DND-41 (cell line): ENCODE measurements at regions not wholly inside any gene's neighbourhood (a gene's known extent, or its start where the extent isn't known, plus 50 kb on each side); places are given as distances from the start of the nearest gene placed in this dataset.

Experiments
- ATAC-seq: fragments of 200-7000 bp; cut with Tn5 transposase; 3 replicates; pipeline ENCODE4 v1.9.1; 2021; ENCODE audit warnings: low read depth; ENCODE audit not compliant: insufficient read depth
- DNase-seq: peaks from one replicate; pipeline ENCODE4 v3.0.0-alpha.2; 2020
- H2AFZ ChIP-seq: 2 replicates; pipeline ENCODE4 v1.6.0; 2012; ENCODE audit warnings: low read depth, low read length
- H3K27ac ChIP-seq: 2 replicates; pipeline ENCODE4 v1.5.1; 2012; ENCODE audit warnings: low read length, inconsistent platforms
- H3K27me3 ChIP-seq: fragments of 200-600 bp; sonication (generic); 2 replicates; pipeline ENCODE4 v1.6.0; 2012; ENCODE audit warnings: low read length, mild to moderate bottlenecking, inconsistent platforms; ENCODE audit not compliant: insufficient read depth, poor library complexity
- H3K36me3 ChIP-seq: 2 replicates; pipeline ENCODE4 v1.5.1; 2012; ENCODE audit warnings: low read length, inconsistent platforms; ENCODE audit not compliant: insufficient read depth
- H3K4me1 ChIP-seq: 2 replicates; pipeline ENCODE4 v1.5.1; 2012; ENCODE audit warnings: mild to moderate bottlenecking, low read length; ENCODE audit not compliant: insufficient read depth
- H3K4me2 ChIP-seq: 2 replicates; pipeline ENCODE4 v1.6.0; 2012; ENCODE audit warnings: mild to moderate bottlenecking, moderate library complexity, low read length, inconsistent platforms; ENCODE audit not compliant: insufficient read depth
- H3K4me3 ChIP-seq, 2 experiments: fragments of 200-600 bp in 1 of 2; shearing (Covaris generic) in 1 of 2; 2 replicates each; pipeline ENCODE4 v1.5.1; 2012 to 2016; ENCODE audit warnings: inconsistent platforms in 2 of 2, low read length in 2 of 2, mild to moderate bottlenecking in 2 of 2, low read depth in 1 of 2, moderate library complexity in 1 of 2
- H3K79me2 ChIP-seq: 2 replicates; pipeline ENCODE4 v1.6.0; 2012; ENCODE audit warnings: low read length, inconsistent platforms; ENCODE audit not compliant: insufficient read depth
- H3K9ac ChIP-seq: 2 replicates; pipeline ENCODE4 v1.6.0; 2012; ENCODE audit warnings: low read depth, mild to moderate bottlenecking, inconsistent platforms, low read length, moderate library complexity
- H3K9me3 ChIP-seq: 2 replicates; pipeline ENCODE4 v1.5.1; 2012; ENCODE audit warnings: low read length, moderate library complexity, mild to moderate bottlenecking, inconsistent platforms; ENCODE audit not compliant: insufficient read depth, severe bottlenecking
- H4K20me1 ChIP-seq: 2 replicates; pipeline ENCODE4 v1.6.0; 2012; ENCODE audit warnings: low read length; ENCODE audit not compliant: insufficient read depth
- CTCF ChIP-seq: IDR thresholded peaks from 2 replicates; pipeline ENCODE4 v1.5.1; 2012; ENCODE audit warnings: borderline replicate concordance, low read length, moderate library complexity, mild to moderate bottlenecking; ENCODE audit not compliant: poor library complexity, severe bottlenecking; ENCODE audit errors: extremely low read depth
- EZH2 ChIP-seq: IDR thresholded peaks from 3 replicates; pipeline ENCODE4 v1.6.1; 2012; ENCODE audit warnings: borderline replicate concordance, low read depth, mild to moderate bottlenecking, moderate library complexity, low read length, inconsistent platforms; ENCODE audit not compliant: severe bottlenecking

DNA sequence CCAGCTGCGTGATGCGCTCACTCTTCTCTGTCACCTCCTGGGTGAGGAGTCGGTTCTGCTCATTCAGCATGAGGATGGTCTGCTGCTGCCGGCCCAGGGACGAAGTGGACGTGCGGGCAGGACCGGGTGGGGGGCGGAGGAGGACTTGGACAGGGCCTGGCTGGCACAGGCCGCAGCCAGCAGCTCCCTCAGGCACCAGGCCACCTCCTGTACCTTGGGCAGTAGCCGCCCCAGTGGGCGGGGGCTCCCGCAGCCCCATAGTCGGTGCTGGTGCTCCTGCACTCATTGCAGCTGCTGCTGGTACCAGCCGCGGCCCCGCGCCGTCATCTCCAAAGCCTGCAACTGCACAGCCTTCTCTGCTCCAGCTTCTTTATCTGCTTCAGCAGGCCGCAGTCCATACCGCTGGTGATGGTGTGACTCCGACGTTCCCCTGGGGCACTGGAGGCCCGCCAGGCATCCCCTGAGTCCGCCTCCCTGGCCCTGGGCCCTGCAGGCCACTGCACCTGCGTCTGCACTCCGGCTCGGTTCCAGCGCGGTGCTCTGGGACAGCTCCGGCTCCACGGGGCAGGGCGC lies 884.9 kb upstream of the ZNF722 start:
- H3K36me3 ChIP-seq: no peaks in the 10 kb centered on the region
- peaks cover 22% of the 10 kb centered on the region for H3K9me3 ChIP-seq

DNA sequence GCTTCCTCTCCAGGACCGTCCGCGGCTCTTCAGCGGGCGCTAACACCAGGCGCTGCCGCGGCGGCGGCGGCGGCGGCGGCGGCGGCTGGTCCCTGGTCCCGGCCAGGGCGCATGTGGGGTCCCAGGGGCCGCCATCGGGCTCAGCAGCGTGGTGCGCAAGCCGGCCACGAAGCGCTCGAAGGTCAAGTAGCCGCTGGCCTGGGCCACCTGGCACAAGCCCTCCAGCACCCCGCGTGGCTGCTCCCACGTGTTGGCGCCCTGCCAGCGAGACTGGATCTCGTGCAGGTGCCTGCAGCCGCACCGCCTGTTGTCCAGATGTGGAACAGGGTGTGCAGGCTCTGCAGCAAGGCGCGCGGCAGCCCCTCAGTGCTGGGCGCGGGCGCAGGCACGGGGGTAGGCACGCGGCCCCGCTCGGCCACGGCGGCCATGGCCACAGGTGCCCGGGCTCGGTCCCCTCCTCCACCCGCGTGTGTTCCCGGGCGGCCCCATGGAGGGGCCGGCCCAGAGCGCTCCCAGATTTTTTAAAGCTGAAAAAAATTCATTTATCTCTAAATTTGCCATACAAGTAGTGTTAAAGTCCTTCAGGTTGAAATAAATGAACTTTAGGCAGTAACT lies 884.2 kb upstream of the ZNF722 start:
- H3K27ac ChIP-seq: no peak overlapping the region
- TF ChIP-seq CTCF (no peak), EZH2 (no peak)
- H2AFZ ChIP-seq: no peak overlapping the region
- no peaks in the 10 kb centered on the region for H3K4me1 ChIP-seq
- H3K36me3 ChIP-seq: no peaks in the 10 kb centered on the region
- no peak overlapping the region for H3K4me2 ChIP-seq
- no peaks in the 10 kb centered on the region for H3K27me3 ChIP-seq
- H4K20me1 ChIP-seq: no peaks in the 10 kb centered on the region
- ATAC-seq: no peak
- H3K4me3 ChIP-seq: no peak overlapping the region
- peaks cover 22% of the 10 kb centered on the region for H3K9me3 ChIP-seq
- no peak for DNase-seq
- H3K79me2 ChIP-seq: no peaks in the 10 kb centered on the region
- H3K9ac ChIP-seq: no peak overlapping the region

More for the DNA sequence above, 884.9 kb upstream of the ZNF722 start:
- H3K27me3 ChIP-seq: no peaks in the 10 kb centered on the region
- no peak overlapping the region for H3K4me3 ChIP-seq
- no peaks in the 10 kb centered on the region for H4K20me1 ChIP-seq
- no peak overlapping the region for H3K27ac ChIP-seq
- H3K4me1 ChIP-seq: no peaks in the 10 kb centered on the region
- no peak overlapping the region for H2AFZ ChIP-seq
- no peak overlapping the region for H3K9ac ChIP-seq
- ATAC-seq (no peak), DNase-seq (no peak)
- H3K4me2 ChIP-seq: no peak overlapping the region
- TF ChIP-seq EZH2 (no peak), CTCF (no peak)
- H3K79me2 ChIP-seq: no peaks in the 10 kb centered on the region
